GM21423 (cell line): ENCODE measurements at regions not wholly inside any gene's neighbourhood (a gene's known extent, or its start where the extent isn't known, plus 50 kb on each side); places are given as distances from the start of the nearest gene placed in this dataset.

Experiments used
- ATAC-seq: cut with Tn5 transposase; IDR thresholded peaks from one replicate; pipeline ENCODE4 v1.9.1; 2021; ENCODE audit warnings: mild to moderate bottlenecking, moderate library complexity; ENCODE audit not compliant: unreplicated experiment

- no peak for ATAC-seq
Measured at GRCh38 chr5:145222622-145223021, 612.5 kb downstream of the PRELID2 start.

GRCh38 chr5:145221416-145221815 is 613.7 kb downstream of the PRELID2 start:
- ATAC-seq, result no peak

- no peak for ATAC-seq
Measured at GRCh38 chr5:145220481-145220880, 614.7 kb downstream of the PRELID2 start.

- ATAC-seq, result no peak
Measured at GRCh38 chr5:145218982-145219381, 616.2 kb downstream of the PRELID2 start.

GRCh38 chr5:145218019-145218418 is 617.1 kb downstream of the PRELID2 start:
- ATAC-seq, result no peak

- no peak for ATAC-seq
Measured at GRCh38 chr5:145210020-145210419, 625.1 kb downstream of the PRELID2 start.

- no peak for ATAC-seq
Measured at GRCh38 chr5:145205546-145205945, 629.6 kb downstream of the PRELID2 start.

GRCh38 chr5:145204743-145205142 is 630.4 kb downstream of the PRELID2 start:
- ATAC-seq, result no peak

- ATAC-seq, result no peak
Measured at GRCh38 chr5:145203193-145203592, 631.9 kb downstream of the PRELID2 start.

- no peak for ATAC-seq
Measured at GRCh38 chr5:145198525-145199260, 636.4 kb downstream of the PRELID2 start.

GRCh38 chr5:145189746-145190145 is 645.4 kb downstream of the PRELID2 start:
- ATAC-seq, result no peak

GRCh38 chr5:145180371-145180770 is 654.8 kb downstream of the PRELID2 start:
- ATAC-seq, result no peak

- ATAC-seq, result no peak
Measured at GRCh38 chr5:145178641-145179523, 656.3 kb downstream of the PRELID2 start.

- no peak for ATAC-seq
Measured at GRCh38 chr5:145176041-145176440, 659.1 kb downstream of the PRELID2 start.

GRCh38 chr5:145166110-145166509 is 669.0 kb downstream of the PRELID2 start:
- no peak for ATAC-seq

GRCh38 chr5:145163876-145164275 is 671.3 kb downstream of the PRELID2 start:
- ATAC-seq, result no peak

- no peak for ATAC-seq
Measured at GRCh38 chr5:145162626-145163025, 672.5 kb downstream of the PRELID2 start.

- no peak for ATAC-seq
Measured at GRCh38 chr5:145161391-145161790, 673.8 kb downstream of the PRELID2 start.

GRCh38 chr5:145160679-145161078 is 674.5 kb downstream of the PRELID2 start:
- ATAC-seq, result no peak

- ATAC-seq, result no peak
Measured at GRCh38 chr5:145158730-145159129, 676.4 kb downstream of the PRELID2 start.

- ATAC-seq, result no peak
Measured at GRCh38 chr5:145157841-145158240, 677.3 kb downstream of the PRELID2 start.

- ATAC-seq, result no peak
Measured at GRCh38 chr5:145141534-145141933, 693.6 kb downstream of the PRELID2 start.
